ENCODE measurements at regions not wholly inside any gene's neighbourhood (a gene's known extent, or its start where the extent isn't known, plus 50 kb on each side); places are given as distances from the start of the nearest gene placed in this dataset.

DNA sequence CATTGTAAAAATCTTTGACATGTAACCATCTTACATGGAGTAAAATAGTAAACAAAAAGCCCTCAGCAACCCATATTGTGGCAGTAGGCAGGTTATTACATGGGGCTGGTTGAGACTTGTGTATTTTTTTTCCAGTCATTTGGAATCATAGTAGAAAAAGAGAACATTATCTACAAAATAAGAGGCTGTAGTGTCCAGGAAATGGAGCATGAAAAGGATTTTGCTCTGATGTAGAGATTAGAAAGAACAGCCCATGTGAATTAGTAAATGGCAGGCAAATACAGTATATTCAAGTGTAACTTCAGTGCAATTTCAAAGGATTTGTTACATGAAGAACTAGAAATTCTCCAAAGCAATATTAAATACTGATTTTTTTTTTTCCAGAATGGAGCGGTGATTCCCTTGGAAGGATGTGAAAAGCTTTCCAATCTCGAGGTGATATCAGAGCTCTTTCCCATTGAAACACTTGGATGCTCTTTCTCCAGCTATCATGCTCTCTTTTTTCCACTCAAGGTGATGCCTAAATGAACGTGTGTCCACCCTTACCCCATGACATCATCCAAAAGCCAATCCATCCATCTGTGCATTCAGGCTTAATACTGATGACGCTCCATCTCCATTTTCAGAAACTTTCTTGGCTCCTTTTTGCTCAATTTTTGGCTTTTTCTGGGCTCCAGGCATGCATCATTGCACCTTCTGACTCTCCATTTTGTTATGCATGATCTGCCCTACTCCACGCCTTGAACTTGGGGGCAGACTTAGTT is 1034.7 kb downstream of the TYW1 start:
- TF ChIP-seq POLR2A (IDR thresholded peaks at IDR 0.05) (no peak), EP300 (IDR thresholded peaks at IDR 0.05) (no peak)

All from ovary (tissue), 1 donor.